ENCODE measurements at regions not wholly inside any gene's neighbourhood (a gene's known extent, or its start where the extent isn't known, plus 50 kb on each side); places are given as distances from the start of the nearest gene placed in this dataset.

DNA sequence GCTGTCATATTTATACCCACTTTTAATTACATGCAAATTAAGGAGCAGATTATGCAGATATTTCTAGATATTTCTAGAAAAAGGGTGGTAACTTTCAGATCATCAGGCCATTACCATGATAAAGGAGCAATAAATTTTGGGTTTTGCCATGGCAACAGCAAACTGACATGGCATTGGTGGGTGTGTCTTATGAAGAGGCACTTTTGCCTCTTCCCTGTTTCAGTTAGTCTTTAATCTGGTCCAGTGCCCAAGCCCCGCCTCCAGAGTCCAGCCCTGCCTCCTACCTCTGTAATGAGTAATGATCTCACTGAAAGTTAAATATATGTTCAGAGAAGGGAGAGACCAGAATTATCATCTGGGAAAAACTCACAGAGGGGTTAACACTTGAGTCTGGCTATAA lies 124.8 kb downstream of the SCG2 start:
- Histone ChIP-seq H3K36me3 (ENCODE audit: insufficient read depth, low read length) (no peaks in the 10 kb centered on the region), H3K27ac (ENCODE audit: low read depth, low read length) (no peak overlapping the region), H3K4me1 (ENCODE audit: insufficient read depth, low read length) (no peaks in the 10 kb centered on the region), H3K4me3 (ENCODE audit: insufficient read depth, low read depth, low read length) (no peak overlapping the region), H3K27me3 (ENCODE audit: insufficient read depth, low read length) (no peaks in the 10 kb centered on the region), H2AFZ (ENCODE audit: low read depth, low read length) (no peak overlapping the region), H3K4me2 (ENCODE audit: low read length) (no peak overlapping the region), H3K9ac (ENCODE audit: low read length) (no peak overlapping the region), H3K9me3 (ENCODE audit: insufficient read depth, low read depth, low read length) (no peaks in the 10 kb centered on the region), H4K20me1 (ENCODE audit: insufficient read depth, low read length) (no peaks in the 10 kb centered on the region), H3K79me2 (ENCODE audit: insufficient read depth, low read length) (no peaks in the 10 kb centered on the region)
- no peak for TF ChIP-seq EZH2 (IDR thresholded peaks at IDR 0.05; ENCODE audit: insufficient read depth, low read length)
- no peak for TF ChIP-seq CTCF (IDR thresholded peaks at IDR 0.05; ENCODE audit: insufficient read depth, low read depth, low read length)
- DNase-seq (ENCODE audit: low read depth) (no peak), FAIRE-seq (no peak)
- no peak overlapping the region for H3K27ac Mint-ChIP-seq (ENCODE audit: unreplicated experiment)
- no peaks in the 10 kb centered on the region for H3K36me3 Mint-ChIP-seq (ENCODE audit: low read depth, unreplicated experiment)
- no peak overlapping the region for H3K4me3 Mint-ChIP-seq (ENCODE audit: unreplicated experiment)
- H3K9me3 Mint-ChIP-seq (ENCODE audit: unreplicated experiment), result peaks cover 4% of the 10 kb centered on the region
- H3K4me1 Mint-ChIP-seq (ENCODE audit: low read depth, unreplicated experiment), result peaks cover 4% of the 10 kb centered on the region
- no peaks in the 10 kb centered on the region for H3K27me3 Mint-ChIP-seq (ENCODE audit: low read depth, unreplicated experiment)

DNA sequence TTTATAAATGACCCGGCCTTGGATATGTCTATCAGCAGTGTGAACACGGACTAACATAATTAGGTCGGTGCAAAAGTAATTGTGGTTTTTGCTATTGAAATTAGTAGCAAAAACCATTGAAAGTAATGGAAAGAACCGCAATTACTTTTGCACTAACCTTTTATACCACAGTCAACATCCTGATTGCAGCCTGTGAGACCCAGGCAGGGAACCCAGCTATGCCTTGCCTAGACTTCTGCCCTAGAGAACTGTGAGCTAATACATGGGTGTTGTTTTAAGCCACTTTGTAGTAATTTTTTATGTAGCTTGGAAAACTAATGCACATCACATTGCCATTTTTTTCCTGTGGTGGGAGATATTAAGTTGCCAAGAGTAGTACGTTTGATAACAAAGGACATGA lies 120.7 kb downstream of the SCG2 start:
- Mint-ChIP-seq H3K27ac (ENCODE audit: unreplicated experiment) (no peak overlapping the region), H3K36me3 (ENCODE audit: low read depth, unreplicated experiment) (no peaks in the 10 kb centered on the region), H3K27me3 (ENCODE audit: low read depth, unreplicated experiment) (no peaks in the 10 kb centered on the region), H3K4me1 (ENCODE audit: low read depth, unreplicated experiment) (no peaks in the 10 kb centered on the region), H3K4me3 (ENCODE audit: unreplicated experiment) (no peak overlapping the region), H3K9me3 (ENCODE audit: unreplicated experiment) (peaks cover 2% of the 10 kb centered on the region)
- no peak for DNase-seq (ENCODE audit: low read depth)
- Histone ChIP-seq H3K79me2 (ENCODE audit: insufficient read depth, low read length) (no peaks in the 10 kb centered on the region), H3K9me3 (ENCODE audit: insufficient read depth, low read depth, low read length) (no peaks in the 10 kb centered on the region), H3K27ac (ENCODE audit: low read depth, low read length) (no peak overlapping the region), H3K36me3 (ENCODE audit: insufficient read depth, low read length) (no peaks in the 10 kb centered on the region), H2AFZ (ENCODE audit: low read depth, low read length) (no peak overlapping the region), H3K4me2 (ENCODE audit: low read length) (no peak overlapping the region), H3K9ac (ENCODE audit: low read length) (no peak overlapping the region), H4K20me1 (ENCODE audit: insufficient read depth, low read length) (no peaks in the 10 kb centered on the region), H3K27me3 (ENCODE audit: insufficient read depth, low read length) (no peaks in the 10 kb centered on the region), H3K4me1 (ENCODE audit: insufficient read depth, low read length) (no peaks in the 10 kb centered on the region), H3K4me3 (ENCODE audit: insufficient read depth, low read depth, low read length) (no peak overlapping the region)
- no peak for TF ChIP-seq EZH2 (IDR thresholded peaks at IDR 0.05; ENCODE audit: insufficient read depth, low read length)
- FAIRE-seq, result no peak

- Mint-ChIP-seq H3K9me3 (ENCODE audit: unreplicated experiment) (peaks cover 5% of the 10 kb centered on the region), H3K4me1 (ENCODE audit: low read depth, unreplicated experiment) (peaks cover 7% of the 10 kb centered on the region), H3K36me3 (ENCODE audit: low read depth, unreplicated experiment) (no peaks in the 10 kb centered on the region), H3K4me3 (ENCODE audit: unreplicated experiment) (no peak overlapping the region), H3K27ac (ENCODE audit: unreplicated experiment) (no peak overlapping the region), H3K27me3 (ENCODE audit: low read depth, unreplicated experiment) (no peaks in the 10 kb centered on the region)
- no peak overlapping the region for H3K9ac ChIP-seq (ENCODE audit: low read length)
- H3K4me2 ChIP-seq (ENCODE audit: low read length), result no peak overlapping the region
- H3K9me3 ChIP-seq (ENCODE audit: insufficient read depth, low read depth, low read length), result no peaks in the 10 kb centered on the region
- H3K36me3 ChIP-seq (ENCODE audit: insufficient read depth, low read length), result no peaks in the 10 kb centered on the region
- DNase-seq (ENCODE audit: low read depth), result peak; percentile 52
- no peak for FAIRE-seq
- no peaks in the 10 kb centered on the region for H3K79me2 ChIP-seq (ENCODE audit: insufficient read depth, low read length)
- no peak overlapping the region for H3K27ac ChIP-seq (ENCODE audit: low read depth, low read length)
- no peak overlapping the region for H3K4me3 ChIP-seq (ENCODE audit: insufficient read depth, low read depth, low read length)
- no peak for TF ChIP-seq EZH2 (IDR thresholded peaks at IDR 0.05; ENCODE audit: insufficient read depth, low read length)
- TF ChIP-seq CTCF (IDR thresholded peaks at IDR 0.05; ENCODE audit: insufficient read depth, low read depth, low read length), result no peak
- H3K4me1 ChIP-seq (ENCODE audit: insufficient read depth, low read length), result peaks cover 3% of the 10 kb centered on the region
- H4K20me1 ChIP-seq (ENCODE audit: insufficient read depth, low read length), result no peaks in the 10 kb centered on the region
- no peak overlapping the region for H2AFZ ChIP-seq (ENCODE audit: low read depth, low read length)
- H3K27me3 ChIP-seq (ENCODE audit: insufficient read depth, low read length), result no peaks in the 10 kb centered on the region
Measured at GRCh38 chr2:223486751-223487150, 115.4 kb downstream of the SCG2 start.
